Activated CD8-positive, alpha-beta memory T cell treated with anti-CD3 and anti-CD28 coated beads, Interleukin-2, amount 50 U/mL, for 48 hours (primary cell): ENCODE measurements at regions not wholly inside any gene's neighbourhood (a gene's known extent, or its start where the extent isn't known, plus 50 kb on each side); places are given as distances from the start of the nearest gene placed in this dataset.

ENCODE experiments used
- DNase-seq: peaks from one replicate; pipeline ENCODE4 v3.0.0-alpha.2; 2020

- DNase-seq = no peak
Observed at GRCh38 chr7:3235322-3235721, 65.7 kb upstream of the SDK1 start.

GRCh38 chr7:3236268-3236667 is 64.8 kb upstream of the SDK1 start:
- DNase-seq = no peak

- DNase-seq = no peak
Observed at GRCh38 chr7:3238525-3239210, 62.4 kb upstream of the SDK1 start.

GRCh38 chr7:3239291-3239691 is 61.8 kb upstream of the SDK1 start:
- no peak for DNase-seq

- DNase-seq = no peak
Observed at GRCh38 chr7:3240826-3241430, 60.1 kb upstream of the SDK1 start.

- no peak for DNase-seq
Observed at GRCh38 chr7:3241686-3242258, 59.3 kb upstream of the SDK1 start.

- DNase-seq = no peak
Observed at GRCh38 chr7:3242398-3242972, 58.6 kb upstream of the SDK1 start.

GRCh38 chr7:3243256-3243655 is 57.8 kb upstream of the SDK1 start:
- DNase-seq = no peak

- DNase-seq = no peak
Observed at GRCh38 chr7:3243680-3244079, 57.4 kb upstream of the SDK1 start.

GRCh38 chr7:3244241-3244814 is 56.7 kb upstream of the SDK1 start:
- DNase-seq = no peak

GRCh38 chr7:3245077-3245476 is 56.0 kb upstream of the SDK1 start:
- no peak for DNase-seq

- no peak for DNase-seq
Observed at GRCh38 chr7:3245721-3246120, 55.3 kb upstream of the SDK1 start.

- DNase-seq = no peak
Observed at GRCh38 chr7:3246127-3246526, 54.9 kb upstream of the SDK1 start.

- no peak for DNase-seq
Observed at GRCh38 chr7:3246651-3247050, 54.4 kb upstream of the SDK1 start.

- no peak for DNase-seq
Observed at GRCh38 chr7:3250725-3251124, 50.3 kb upstream of the SDK1 start.
